ENCODE measurements at regions not wholly inside any gene's neighbourhood (a gene's known extent, or its start where the extent isn't known, plus 50 kb on each side); places are given as distances from the start of the nearest gene placed in this dataset.

GRCh38 chr6:56374841-56375369 lies 127.5 kb upstream of the COL21A1 start:
- no peak overlapping the region for H3K56ac ChIP-seq (ENCODE audit: insufficient read length, low read depth, low read length)
- H2AK5ac ChIP-seq (ENCODE audit: insufficient read length, low read length) = no peak overlapping the region
- no peak for TF ChIP-seq CTCF (conservative IDR thresholded peaks at IDR 0.05)
- H3K4me1 ChIP-seq (ENCODE audit: insufficient read depth, low read length) = no peaks in the 10 kb centered on the region
- H2BK15ac ChIP-seq (ENCODE audit: low read depth, low read length) = no peak overlapping the region
- no peak overlapping the region for H2BK20ac ChIP-seq (ENCODE audit: low read depth, low read length, poor library complexity, severe bottlenecking)
- H3K79me1 ChIP-seq (ENCODE audit: insufficient read depth, low read depth, low read length, poor library complexity, severe bottlenecking) = no peaks in the 10 kb centered on the region
- no peak overlapping the region for H4K5ac ChIP-seq (ENCODE audit: insufficient read length, low read depth, low read length)
- H2AFZ ChIP-seq (ENCODE audit: low read length) = no peak overlapping the region
- no peak overlapping the region for H3K9ac ChIP-seq (ENCODE audit: extremely low read depth, insufficient read length, low read length)
- no peak overlapping the region for H2BK12ac ChIP-seq (ENCODE audit: insufficient read length, low read depth, low read length)
- H3K23me2 ChIP-seq (ENCODE audit: insufficient read length, low read depth, low read length, poor library complexity, severe bottlenecking) = no peaks in the 10 kb centered on the region
- H2BK120ac ChIP-seq (ENCODE audit: low read depth, low read length, poor library complexity, severe bottlenecking) = no peak overlapping the region
- no peaks in the 10 kb centered on the region for H3K27me3 ChIP-seq (ENCODE audit: insufficient read depth, low read length)
- no peak overlapping the region for H3K18ac ChIP-seq (ENCODE audit: insufficient read length, low read depth, low read length)
- WGBS (ENCODE audit: extremely low coverage, insufficient read length, low lambda C conversion rate) = no CpG with 5 or more reads among the region's 4 CpGs
- H3K4me1 Mint-ChIP-seq = peaks cover 2 to 3% of the 10 kb centered on the region in 2 experiments
- H3K4ac ChIP-seq (ENCODE audit: low read depth, low read length) = no peak overlapping the region
- H3K23ac ChIP-seq (ENCODE audit: insufficient read length, low read depth, low read length) = no peak overlapping the region
- no peak overlapping the region for H3K27ac Mint-ChIP-seq
- no peaks in the 10 kb centered on the region for H3K79me2 ChIP-seq (ENCODE audit: insufficient read depth, low read length)
- no peaks in the 10 kb centered on the region for H3K9me3 ChIP-seq (ENCODE audit: control insufficient read depth, low read depth, low read length)
- no peak overlapping the region for H3K4me2 ChIP-seq (ENCODE audit: insufficient read depth, insufficient read length, low read length)
- no peak overlapping the region for H3T11ph ChIP-seq (ENCODE audit: low read length)
- no peak for DNase-seq
- no peak overlapping the region for H4K91ac ChIP-seq (ENCODE audit: insufficient read length, low read depth, low read length)
- H3K9me3 Mint-ChIP-seq = no peaks in the 10 kb centered on the region; a peak in 1 of 5 replicates
- H3K14ac ChIP-seq (ENCODE audit: insufficient read depth, low read length) = no peak overlapping the region
- no peak overlapping the region for H4K8ac ChIP-seq (replicated peaks; ENCODE audit: insufficient read length, low read depth, low read length)
- H3K27ac ChIP-seq (ENCODE audit: insufficient read length, low read depth, low read length) = no peak overlapping the region
- H3K27me3 Mint-ChIP-seq (ENCODE audit: low read depth) = no peaks in the 10 kb centered on the region
- H4K20me1 ChIP-seq (ENCODE audit: control insufficient read depth, insufficient read depth, insufficient read length) = no peaks in the 10 kb centered on the region
- no peaks in the 10 kb centered on the region for H3K36me3 Mint-ChIP-seq (ENCODE audit: insufficient read depth in 1 of 3, low read depth in 3 of 3)
- no peak overlapping the region for H3K4me3 Mint-ChIP-seq
- H2BK5ac ChIP-seq (ENCODE audit: insufficient read length, low read length) = no peak overlapping the region
